ENCODE measurements at regions not wholly inside any gene's neighbourhood (a gene's known extent, or its start where the extent isn't known, plus 50 kb on each side); places are given as distances from the start of the nearest gene placed in this dataset.

DNA sequence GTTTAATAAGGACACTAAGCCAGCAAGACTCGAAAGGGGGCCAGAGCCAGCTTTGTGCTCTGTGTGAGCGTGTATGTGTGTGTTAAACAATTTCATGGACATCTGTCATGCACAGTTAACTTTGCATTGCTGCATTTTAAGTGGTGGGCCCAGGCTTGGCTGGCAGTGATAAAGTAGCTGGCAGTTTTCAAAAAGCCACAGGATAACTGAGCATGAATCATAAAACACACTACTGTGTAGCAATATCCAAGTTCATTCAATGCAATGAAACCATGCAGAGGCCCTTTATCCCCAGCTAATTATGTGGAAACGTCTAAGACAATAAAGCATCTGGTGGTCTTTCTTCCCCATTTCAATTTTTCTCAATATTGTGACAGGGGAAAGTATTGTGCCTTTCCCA lies 132.9 kb downstream of the NKX6-1 start:
- no peak overlapping the region for H3K27ac ChIP-seq
- H3K9me3 ChIP-seq: no peaks in the 10 kb centered on the region
- H3K36me3 ChIP-seq: no peaks in the 10 kb centered on the region
- intact Hi-C loops (cut with DNase I): no loop called here
- no peak for TF ChIP-seq POLR2A (IDR thresholded peaks at IDR 0.05)
- TF ChIP-seq POLR2AphosphoS5 (IDR thresholded peaks at IDR 0.05; ENCODE audit: insufficient read depth in 1 of 2, low read depth in 1 of 2): no peak
- TF ChIP-seq, protein P1, sequence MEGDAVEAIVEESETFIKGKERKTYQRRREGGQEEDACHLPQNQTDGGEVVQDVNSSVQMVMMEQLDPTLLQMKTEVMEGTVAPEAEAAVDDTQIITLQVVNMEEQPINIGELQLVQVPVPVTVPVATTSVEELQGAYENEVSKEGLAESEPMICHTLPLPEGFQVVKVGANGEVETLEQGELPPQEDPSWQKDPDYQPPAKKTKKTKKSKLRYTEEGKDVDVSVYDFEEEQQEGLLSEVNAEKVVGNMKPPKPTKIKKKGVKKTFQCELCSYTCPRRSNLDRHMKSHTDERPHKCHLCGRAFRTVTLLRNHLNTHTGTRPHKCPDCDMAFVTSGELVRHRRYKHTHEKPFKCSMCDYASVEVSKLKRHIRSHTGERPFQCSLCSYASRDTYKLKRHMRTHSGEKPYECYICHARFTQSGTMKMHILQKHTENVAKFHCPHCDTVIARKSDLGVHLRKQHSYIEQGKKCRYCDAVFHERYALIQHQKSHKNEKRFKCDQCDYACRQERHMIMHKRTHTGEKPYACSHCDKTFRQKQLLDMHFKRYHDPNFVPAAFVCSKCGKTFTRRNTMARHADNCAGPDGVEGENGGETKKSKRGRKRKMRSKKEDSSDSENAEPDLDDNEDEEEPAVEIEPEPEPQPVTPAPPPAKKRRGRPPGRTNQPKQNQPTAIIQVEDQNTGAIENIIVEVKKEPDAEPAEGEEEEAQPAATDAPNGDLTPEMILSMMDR (IDR thresholded peaks at IDR 0.05): no peak
- H3K4me1 ChIP-seq: no peaks in the 10 kb centered on the region
- no peak for DNase-seq (ENCODE audit: extremely low spot score in 2 of 2)
- no peaks in the 10 kb centered on the region for H3K27me3 ChIP-seq
- H3K4me3 ChIP-seq: no peak overlapping the region

DNA sequence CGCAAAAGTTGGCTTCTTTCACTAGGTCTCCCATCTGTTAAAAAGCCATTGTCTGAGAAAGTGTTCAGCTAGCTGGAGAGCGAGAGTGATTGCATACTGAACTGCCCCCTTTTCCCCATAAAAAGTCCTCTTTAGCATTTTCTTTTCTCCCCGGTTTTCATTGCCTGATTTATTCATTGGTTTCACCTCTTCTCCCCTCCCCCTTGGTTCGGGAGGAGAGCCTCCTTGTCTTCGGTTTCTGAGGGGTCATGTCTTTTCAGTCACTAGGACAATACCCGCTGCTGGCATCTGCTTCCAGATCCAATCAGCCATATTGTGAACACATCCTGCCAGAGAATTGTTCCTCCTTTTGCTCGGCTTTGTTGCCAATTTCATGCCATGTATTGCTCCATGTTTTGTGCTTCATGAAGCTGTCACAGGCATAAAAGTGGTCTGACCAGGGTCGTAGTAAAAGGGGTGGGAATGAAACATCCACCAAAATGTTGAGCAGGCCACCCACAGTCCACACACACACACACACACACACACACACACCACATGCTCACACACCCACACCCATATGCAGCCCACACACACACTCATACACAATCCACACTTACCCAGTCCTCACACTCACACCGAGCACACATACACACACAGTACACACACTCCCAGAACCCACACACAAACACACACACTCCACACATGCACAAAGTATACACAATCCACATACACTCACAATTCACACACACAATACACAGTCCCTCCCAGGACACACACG lies 136.0 kb downstream of the NKX6-1 start:
- no peaks in the 10 kb centered on the region for H3K4me1 ChIP-seq
- H3K4me3 ChIP-seq: no peak overlapping the region
- no peaks in the 10 kb centered on the region for H3K36me3 ChIP-seq
- TF ChIP-seq, protein P1 (IDR thresholded peaks at IDR 0.05): no peak
- TF ChIP-seq POLR2A (IDR thresholded peaks at IDR 0.05): no peak
- TF ChIP-seq POLR2AphosphoS5 (IDR thresholded peaks at IDR 0.05; ENCODE audit: insufficient read depth in 1 of 2, low read depth in 1 of 2): no peak
- no peaks in the 10 kb centered on the region for H3K27me3 ChIP-seq
- intact Hi-C loops (cut with DNase I): no loop called here
- H3K27ac ChIP-seq: no peak overlapping the region
- no peaks in the 10 kb centered on the region for H3K9me3 ChIP-seq
- DNase-seq (ENCODE audit: extremely low spot score in 2 of 2): no peak

DNA sequence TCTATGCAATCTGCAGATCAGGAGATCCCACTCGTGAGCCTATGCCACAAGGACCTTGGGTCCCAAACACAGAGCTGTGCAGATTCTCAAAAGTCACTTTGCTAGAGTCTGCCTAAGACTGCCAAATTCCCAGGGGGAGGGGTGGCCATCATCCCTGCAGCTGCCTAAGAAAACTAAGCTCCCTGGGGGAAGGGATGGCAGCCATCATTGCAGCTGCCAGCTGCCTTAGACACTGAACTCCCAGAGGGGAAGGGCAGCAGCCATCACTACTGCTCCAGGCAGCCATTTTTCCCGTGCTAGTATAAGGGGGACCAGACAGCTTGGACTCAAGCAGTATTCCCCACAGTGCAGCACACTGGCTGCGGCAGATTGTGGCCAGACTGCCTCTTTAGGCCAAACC lies 156.9 kb downstream of the NKX6-1 start:
- no peak overlapping the region for H3K27ac ChIP-seq
- H3K27me3 ChIP-seq: no peaks in the 10 kb centered on the region
- H3K4me1 ChIP-seq: no peaks in the 10 kb centered on the region
- H3K9me3 ChIP-seq: peaks cover 5% of the 10 kb centered on the region
- no peaks in the 10 kb centered on the region for H3K36me3 ChIP-seq
- no peak overlapping the region for H3K4me3 ChIP-seq
- intact Hi-C loops (cut with DNase I): no loop called here
- no peak for TF ChIP-seq POLR2AphosphoS5 (IDR thresholded peaks at IDR 0.05; ENCODE audit: insufficient read depth in 1 of 2, low read depth in 1 of 2)
- TF ChIP-seq POLR2A (IDR thresholded peaks at IDR 0.05): no peak
- TF ChIP-seq, protein P1 (IDR thresholded peaks at IDR 0.05): no peak
- DNase-seq (ENCODE audit: extremely low spot score in 2 of 2): no peak

DNA sequence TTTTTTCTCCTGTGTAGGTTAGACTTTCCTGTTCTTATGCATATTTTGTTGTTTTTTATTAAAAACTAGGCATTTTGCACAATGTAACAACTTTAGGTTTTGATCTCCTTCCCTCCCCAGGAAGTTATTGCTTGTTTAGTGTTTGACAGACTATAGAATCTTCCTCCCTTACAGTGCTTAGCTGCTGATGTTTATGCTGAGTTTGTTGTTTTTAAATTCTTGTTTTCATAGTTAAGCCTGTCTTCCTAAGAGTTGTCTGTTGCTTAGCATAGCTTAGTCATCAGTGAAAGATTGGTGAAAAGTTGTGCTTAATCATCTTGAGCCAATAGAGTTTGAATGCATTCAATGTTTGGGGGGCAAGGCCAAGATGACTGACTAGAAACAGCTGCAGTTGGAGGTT lies 157.5 kb downstream of the NKX6-1 start:
- H3K27ac ChIP-seq: no peak overlapping the region
- no peaks in the 10 kb centered on the region for H3K4me1 ChIP-seq
- DNase-seq (ENCODE audit: extremely low spot score in 2 of 2): no peak
- no peak for TF ChIP-seq POLR2A (IDR thresholded peaks at IDR 0.05)
- TF ChIP-seq POLR2AphosphoS5 (IDR thresholded peaks at IDR 0.05; ENCODE audit: insufficient read depth in 1 of 2, low read depth in 1 of 2): no peak
- TF ChIP-seq, protein P1 (IDR thresholded peaks at IDR 0.05): no peak
- intact Hi-C loops (cut with DNase I): no loop called here
- no peak overlapping the region for H3K4me3 ChIP-seq
- H3K9me3 ChIP-seq: peaks cover 5% of the 10 kb centered on the region
- no peaks in the 10 kb centered on the region for H3K27me3 ChIP-seq
- no peaks in the 10 kb centered on the region for H3K36me3 ChIP-seq

DNA sequence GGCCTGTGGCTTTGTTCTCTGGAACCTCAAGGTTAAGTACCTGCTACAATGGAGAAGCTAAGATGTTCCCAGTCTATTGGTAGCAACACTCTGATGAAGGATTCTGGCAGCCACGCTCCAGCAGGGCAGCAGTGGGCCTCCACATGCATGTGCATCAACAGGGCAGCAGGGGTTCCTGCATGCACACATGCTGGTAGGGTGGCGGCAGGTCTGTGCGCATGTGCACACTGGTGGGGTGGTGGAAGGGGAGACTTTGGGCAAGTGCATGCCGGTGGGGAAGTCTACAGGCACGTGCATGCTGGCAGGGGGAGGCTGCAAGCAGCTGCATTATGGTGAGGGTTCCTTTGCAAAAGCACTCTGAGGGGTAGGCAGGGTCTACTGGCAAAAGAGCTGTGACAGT lies 160.7 kb downstream of the NKX6-1 start:
- Histone ChIP-seq H3K36me3 (no peaks in the 10 kb centered on the region), H3K9me3 (no peaks in the 10 kb centered on the region), H3K4me3 (no peak overlapping the region), H3K27ac (no peak overlapping the region), H3K4me1 (no peaks in the 10 kb centered on the region), H3K27me3 (no peaks in the 10 kb centered on the region)
- TF ChIP-seq, protein P1 (IDR thresholded peaks at IDR 0.05): no peak
- no peak for TF ChIP-seq POLR2A (IDR thresholded peaks at IDR 0.05)
- no peak for DNase-seq (ENCODE audit: extremely low spot score in 2 of 2)
- intact Hi-C loops (cut with DNase I): no loop called here

Measured in vagina (tissue), 2 donors.